Astrocyte of the cerebellum (primary cell): ENCODE measurements at regions not wholly inside any gene's neighbourhood (a gene's known extent, or its start where the extent isn't known, plus 50 kb on each side); places are given as distances from the start of the nearest gene placed in this dataset.

ENCODE experiments used
- DNase-seq: peaks from one replicate; pipeline ENCODE4 v3.0.0-alpha.2; 2011; ENCODE audit warnings: low read depth
- H3K4me3 ChIP-seq: 2 replicates; pipeline ENCODE4 v1.5.1; 2011; ENCODE audit warnings: mild to moderate bottlenecking, low read depth, low read length, moderate library complexity
- in situ Hi-C: cut with HindIII; loops from 2 replicates; pipeline ENCODE4 v1.10.0; 2017; ENCODE audit warnings: low sequenced_read_pairs
- TF ChIP-seq, protein P1 (sequence below): IDR thresholded peaks from 2 replicates; pipeline ENCODE4 v1.5.1; 2012; ENCODE audit warnings: low read length, low read depth, moderate library complexity, mild to moderate bottlenecking; ENCODE audit errors: missing control alignments

DNA sequence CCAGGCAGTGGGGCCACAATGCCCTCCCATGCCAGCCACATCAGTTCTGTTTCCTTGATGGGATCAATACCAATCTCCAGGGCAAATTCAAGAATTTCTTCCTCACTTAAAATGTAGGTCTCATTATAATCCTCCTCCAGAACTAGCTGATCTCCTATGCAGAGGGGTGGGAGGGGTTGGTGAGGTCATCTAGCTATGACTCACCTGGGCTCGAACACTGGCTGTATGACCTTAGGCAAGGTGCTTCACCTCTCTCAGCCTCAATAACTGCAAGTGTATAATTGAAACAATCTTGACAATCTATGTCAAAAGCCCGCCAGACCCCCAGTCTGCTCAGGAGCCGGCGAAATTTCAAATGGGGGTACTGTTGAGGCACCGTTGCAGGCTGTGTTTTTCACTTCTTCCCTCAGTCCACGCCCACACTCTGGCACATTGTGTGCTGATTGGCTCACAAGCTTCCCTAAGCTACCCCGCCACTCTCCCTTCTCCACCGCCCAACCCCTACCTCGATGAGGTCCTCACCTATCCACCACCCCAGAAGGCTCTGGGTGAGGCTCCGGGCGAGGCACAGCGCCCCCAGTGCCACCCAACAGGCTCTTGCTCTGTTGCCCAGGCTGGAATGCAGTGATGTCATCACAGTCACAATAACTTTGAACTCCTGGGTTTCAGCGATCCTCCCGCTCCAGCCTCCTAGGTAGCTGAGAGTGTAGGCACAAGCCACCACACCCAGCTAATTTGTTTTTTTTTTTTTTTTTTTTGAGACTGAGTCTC, 70.5 kb downstream of the ZNF22 start:
- in situ Hi-C loops = no loop called here
- TF ChIP-seq, protein P1, sequence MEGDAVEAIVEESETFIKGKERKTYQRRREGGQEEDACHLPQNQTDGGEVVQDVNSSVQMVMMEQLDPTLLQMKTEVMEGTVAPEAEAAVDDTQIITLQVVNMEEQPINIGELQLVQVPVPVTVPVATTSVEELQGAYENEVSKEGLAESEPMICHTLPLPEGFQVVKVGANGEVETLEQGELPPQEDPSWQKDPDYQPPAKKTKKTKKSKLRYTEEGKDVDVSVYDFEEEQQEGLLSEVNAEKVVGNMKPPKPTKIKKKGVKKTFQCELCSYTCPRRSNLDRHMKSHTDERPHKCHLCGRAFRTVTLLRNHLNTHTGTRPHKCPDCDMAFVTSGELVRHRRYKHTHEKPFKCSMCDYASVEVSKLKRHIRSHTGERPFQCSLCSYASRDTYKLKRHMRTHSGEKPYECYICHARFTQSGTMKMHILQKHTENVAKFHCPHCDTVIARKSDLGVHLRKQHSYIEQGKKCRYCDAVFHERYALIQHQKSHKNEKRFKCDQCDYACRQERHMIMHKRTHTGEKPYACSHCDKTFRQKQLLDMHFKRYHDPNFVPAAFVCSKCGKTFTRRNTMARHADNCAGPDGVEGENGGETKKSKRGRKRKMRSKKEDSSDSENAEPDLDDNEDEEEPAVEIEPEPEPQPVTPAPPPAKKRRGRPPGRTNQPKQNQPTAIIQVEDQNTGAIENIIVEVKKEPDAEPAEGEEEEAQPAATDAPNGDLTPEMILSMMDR = no peak
- H3K4me3 ChIP-seq = no peak overlapping the region
- DNase-seq = no peak

- TF ChIP-seq, protein P1 = no peak
- in situ Hi-C loops = no loop called here
- H3K4me3 ChIP-seq = no peak overlapping the region
- no peak for DNase-seq
Observed at GRCh38 chr10:45075216-45075615, 74.5 kb downstream of the ZNF22 start.

DNA sequence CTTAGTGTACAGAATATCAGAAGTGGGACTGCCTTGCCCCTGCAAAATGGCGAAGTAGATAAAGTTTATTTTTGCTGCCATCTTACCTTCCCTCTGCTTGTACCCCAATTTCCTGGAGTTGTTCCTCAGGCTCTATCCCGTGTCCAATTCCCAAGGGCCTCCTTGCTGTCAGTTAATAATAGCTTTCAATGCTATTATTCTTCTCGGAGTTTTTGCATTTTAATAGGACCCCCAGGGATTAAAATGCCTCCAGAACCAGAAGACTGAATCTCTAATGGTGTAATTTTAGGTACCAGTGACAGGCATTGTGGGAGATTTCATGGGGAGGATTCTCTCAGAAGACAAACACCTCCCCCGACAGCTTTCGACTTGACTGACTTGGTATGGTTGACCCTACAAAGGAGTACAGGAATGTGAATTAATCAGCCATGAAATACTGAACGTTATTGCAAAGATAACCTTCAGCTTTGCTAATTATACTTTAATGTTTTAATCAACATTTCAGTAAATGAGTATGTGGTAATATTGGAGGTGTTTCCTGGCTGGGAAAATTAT, 75.2 kb downstream of the ZNF22 start:
- TF ChIP-seq, protein P1 = no peak
- H3K4me3 ChIP-seq = no peak overlapping the region
- DNase-seq = no peak
- in situ Hi-C loops = no loop called here

DNA sequence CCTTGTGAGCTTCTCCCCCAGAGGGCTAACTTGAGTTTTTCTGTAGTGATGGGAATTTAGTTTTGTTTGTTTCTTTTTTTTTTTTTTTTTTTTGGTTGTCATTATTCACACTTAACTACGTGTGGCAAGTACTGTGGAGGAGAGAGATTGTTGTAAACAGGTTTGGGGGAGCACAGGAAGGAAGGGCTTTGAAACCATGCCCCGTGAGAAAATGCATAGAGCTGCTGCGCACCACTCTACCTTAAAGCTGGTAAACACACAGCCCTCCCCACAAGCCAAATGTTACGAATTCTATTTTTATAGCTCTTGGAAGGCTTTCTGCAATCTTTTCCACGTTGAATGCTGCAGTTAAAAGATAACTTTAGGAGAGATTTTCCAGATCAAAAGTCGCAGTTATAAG, 76.2 kb downstream of the ZNF22 start:
- DNase-seq = no peak
- TF ChIP-seq, protein P1 = no peak
- no peak overlapping the region for H3K4me3 ChIP-seq
- in situ Hi-C loops = no loop called here

DNA sequence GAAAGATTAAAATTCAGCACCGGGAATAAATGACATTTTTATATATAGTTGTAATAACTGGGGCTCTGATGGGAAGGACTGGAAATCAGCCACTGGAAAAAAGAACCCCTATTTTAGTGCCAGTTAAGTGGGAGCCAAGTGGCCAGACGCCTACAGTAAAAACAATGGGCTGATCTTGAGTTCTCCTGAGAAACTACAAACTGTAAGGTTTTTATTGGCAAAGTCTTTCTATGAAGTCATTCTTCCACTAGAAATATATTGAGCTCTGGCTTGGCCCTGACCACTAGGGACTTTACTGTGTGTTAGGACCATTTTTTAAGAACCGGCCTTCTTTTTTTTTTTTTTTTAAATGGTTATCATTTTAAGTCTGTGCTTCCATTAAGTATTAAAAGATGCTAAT, 79.6 kb downstream of the ZNF22 start:
- in situ Hi-C loops = no loop called here
- TF ChIP-seq, protein P1 = no peak

GRCh38 chr10:45082176-45082575, 81.5 kb downstream of the ZNF22 start:
- no peak for DNase-seq
- in situ Hi-C loops = no loop called here
- TF ChIP-seq, protein P1 = no peak
- no peak overlapping the region for H3K4me3 ChIP-seq

More for the DNA sequence above, 79.6 kb downstream of the ZNF22 start:
- no peak overlapping the region for H3K4me3 ChIP-seq
- DNase-seq = no peak
